ENCODE measurements at regions not wholly inside any gene's neighbourhood (a gene's known extent, or its start where the extent isn't known, plus 50 kb on each side); places are given as distances from the start of the nearest gene placed in this dataset.

DNA sequence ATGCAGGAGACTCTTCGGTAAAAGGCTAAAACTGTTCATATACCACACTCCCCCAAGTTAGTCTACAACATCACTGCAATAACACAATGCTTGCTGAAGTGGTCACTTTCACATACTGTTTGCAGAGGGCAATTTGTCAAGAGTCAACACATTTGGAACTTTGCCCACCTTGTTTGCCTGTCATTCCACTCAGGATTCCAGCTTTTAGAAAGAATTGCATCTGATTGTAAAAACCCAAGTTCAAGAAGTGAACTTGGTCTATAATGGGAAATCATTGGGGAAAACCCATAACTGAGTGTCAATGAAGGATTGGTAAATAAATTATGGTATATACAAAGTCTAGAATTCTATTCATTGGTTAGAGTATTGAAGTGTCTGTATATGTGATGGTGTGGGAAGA lies 120.5 kb downstream of the GADD45G start:
- DNase-seq, result no peak

DNA sequence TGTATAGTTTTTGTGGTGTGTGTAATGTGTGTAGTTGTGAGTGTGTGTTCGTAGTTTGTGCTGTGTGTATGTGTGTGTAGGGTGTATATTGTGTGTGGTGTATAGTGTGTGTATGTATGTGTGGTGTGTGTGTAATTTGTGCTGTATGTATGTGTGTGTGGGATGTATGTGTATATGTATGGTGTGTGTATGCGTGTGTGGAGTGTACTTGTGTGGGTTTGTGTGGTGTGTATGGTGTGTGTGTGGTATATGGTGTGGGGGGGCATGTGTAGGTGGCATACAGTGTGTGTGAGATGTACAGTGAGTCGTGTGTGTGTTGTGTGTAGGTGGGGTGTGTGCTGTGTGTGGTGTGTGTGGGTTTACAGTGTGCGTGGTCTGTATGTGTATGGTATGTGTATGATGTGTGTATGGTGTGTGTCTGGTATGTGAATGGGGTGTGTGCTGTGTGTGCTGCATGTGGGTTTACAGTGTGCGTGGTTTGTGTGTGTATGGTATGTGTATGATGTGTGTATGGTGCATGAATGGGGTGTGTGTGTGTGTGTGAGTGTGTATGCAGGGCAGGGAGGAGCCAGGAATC lies 125.2 kb downstream of the GADD45G start:
- no peak for DNase-seq

DNA sequence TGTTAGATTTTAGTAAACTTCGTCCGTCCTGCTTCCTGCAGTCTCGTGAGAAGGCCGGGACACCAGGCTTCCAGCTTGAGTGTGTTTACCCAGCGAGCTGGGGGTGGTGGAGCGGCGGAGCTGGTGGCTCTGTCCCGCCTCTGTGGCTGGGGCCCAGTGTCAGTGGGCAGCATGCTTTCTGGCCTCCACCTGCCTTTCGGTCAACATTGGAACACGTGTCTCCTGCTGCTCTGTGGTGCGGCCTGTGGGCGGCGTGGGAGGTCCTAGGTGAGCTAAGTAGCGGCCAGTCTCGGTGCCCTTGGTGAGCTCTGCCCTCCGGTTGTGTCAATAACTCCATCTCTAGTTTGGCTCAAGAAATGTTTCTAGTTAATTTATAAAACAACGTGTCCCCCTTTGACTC lies 125.9 kb downstream of the GADD45G start:
- DNase-seq, result no peak

DNA sequence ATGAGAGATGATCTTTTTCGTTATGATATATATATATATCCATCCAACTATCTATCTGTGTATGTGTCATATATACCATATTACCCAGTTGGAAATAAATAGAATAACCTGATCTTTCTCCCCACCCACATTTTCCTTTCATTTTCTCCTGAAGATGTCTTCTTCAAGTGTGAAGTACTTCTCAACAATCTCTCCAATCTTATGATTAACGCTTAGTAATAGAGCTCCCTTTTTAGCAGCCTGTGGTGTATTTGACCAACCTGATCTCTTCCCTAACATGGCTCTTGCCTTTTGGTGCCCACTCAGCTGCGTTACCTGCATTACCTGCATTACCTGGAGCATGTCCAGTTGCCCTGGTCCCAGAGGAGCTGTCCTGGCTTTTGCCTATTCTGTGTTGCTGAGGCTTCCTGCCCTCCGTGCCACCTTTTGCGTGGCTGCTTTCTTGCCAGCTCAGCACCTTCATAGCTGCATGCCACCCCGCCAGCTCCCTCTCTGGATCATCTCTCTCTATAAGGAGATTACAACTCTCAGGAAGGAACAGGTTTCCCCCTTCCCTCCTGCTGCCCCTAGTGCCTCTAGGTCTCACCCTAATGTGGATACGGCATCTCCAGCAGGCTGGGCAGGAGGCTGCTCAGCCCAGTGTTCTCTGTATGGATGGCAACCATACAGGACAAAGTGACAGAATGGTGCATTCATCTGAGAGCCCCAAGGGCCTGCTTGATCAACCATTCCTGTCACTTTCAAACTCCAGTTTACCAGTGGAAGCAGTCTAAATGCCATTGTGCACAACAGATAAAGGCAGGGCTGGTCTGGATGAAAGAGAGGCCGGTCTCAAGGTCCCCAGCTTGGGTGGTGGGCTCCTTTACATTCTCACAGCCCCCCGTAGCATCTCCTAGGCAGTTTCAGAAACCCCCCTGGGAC lies 126.7 kb downstream of the GADD45G start:
- no peak for DNase-seq

DNA sequence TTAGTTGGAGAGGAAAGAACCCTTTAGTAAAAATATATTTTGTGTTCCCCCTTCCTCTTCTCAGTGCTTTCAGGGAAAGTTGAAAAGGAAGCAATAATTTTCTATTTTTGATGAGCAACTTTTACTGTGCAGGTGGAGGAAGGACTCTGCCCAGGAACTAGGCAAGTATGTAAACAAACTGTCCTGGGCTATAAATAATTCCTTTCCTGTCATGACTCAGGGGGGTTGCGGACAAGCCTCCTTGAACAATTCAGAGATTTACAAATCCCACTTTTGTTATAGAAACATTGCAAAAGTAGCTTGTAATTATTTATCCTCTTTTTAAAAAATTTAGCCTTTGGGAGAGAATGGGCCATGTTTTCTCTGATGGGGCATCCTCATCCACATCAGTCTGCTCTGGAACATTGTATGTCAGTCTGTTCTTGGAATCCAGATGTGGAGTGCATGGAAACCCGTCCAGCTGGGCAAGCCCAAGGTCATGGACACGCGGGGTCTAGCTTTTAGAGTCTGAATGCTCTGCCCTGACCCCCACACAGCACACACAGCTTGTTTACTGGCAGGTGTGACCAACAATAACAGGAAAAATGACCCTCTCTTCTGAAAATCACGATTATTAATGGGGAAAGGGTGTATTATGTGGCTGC lies 127.6 kb downstream of the GADD45G start:
- no peak for DNase-seq

DNA sequence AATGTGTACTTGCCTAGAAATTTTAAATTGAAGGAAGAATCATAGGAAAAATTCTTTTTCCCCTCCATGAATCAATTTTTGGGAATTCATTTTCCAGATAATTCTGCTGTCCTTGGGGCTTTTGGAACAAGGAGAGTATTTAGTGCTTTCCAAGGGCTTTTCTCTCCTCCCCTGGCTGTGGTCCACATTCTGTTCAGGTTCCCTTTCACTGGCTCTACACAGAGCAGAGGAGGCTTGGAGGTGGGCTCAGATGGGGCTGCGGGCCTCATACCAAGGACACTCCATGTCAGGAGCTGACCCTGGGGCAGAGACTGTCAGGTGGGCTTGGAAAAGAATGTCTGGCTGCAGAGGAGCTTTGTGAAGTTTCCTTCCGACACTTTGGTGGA lies 128.1 kb downstream of the GADD45G start:
- DNase-seq, result no peak

DNA sequence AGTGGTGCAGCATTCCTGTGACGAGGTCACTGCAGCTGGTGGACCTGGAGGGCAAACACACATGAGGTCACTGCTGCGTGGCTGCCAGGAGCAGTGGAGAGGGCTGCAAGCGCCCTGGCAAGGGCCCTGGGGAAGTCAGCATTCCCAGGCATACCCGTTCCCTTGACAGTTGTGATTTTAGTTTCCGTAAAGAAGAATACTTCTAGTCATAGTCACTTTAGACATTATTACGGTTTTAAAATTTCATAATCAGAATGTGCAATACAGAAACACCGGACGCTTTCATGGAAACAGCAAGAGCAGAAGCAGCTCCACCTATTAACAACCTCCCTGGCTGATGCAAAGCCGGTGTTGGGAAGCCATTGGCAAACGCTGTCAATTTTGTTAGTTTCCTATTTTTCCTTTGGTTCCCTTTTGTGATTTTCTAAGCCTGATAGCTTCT lies 129.8 kb downstream of the GADD45G start:
- no peak for DNase-seq

DNA sequence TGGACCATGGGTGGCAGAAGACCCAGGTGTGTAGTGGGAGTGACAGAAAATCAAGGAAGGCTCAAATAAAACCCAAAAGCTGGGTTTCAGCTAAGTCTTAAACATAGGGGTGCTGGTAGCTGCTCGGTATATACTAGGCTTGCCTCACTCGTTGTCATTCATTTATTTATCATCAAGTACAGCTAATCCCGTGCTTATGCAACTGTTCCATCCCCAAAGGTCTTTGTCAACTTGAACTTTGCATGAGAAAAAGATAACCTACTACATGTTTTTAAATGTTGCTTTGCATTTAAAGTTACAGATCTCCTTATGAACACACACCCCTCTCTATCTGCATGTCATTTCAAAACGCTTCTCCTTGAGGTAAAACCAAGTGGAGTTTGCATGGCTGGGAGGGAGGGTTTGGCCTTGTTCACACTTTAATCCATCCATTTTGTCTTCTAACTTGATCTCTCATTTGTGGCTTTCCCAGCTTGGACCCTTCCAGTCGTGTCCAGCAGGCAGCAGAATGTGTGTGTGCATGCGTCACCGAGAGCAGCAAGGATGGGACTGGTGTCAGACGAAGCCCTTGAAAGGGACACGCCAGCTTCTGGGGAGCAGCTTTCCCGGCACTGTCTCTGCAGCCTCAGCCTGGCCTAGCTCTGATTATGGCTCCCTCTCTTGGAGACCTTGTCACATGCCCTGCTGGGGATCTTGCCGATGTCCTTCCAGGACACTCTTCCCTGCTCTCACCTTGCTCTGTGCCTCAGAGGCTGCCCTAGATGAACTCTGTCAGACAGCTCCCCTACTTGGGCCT lies 133.5 kb downstream of the GADD45G start:
- DNase-seq, result no peak

DNA sequence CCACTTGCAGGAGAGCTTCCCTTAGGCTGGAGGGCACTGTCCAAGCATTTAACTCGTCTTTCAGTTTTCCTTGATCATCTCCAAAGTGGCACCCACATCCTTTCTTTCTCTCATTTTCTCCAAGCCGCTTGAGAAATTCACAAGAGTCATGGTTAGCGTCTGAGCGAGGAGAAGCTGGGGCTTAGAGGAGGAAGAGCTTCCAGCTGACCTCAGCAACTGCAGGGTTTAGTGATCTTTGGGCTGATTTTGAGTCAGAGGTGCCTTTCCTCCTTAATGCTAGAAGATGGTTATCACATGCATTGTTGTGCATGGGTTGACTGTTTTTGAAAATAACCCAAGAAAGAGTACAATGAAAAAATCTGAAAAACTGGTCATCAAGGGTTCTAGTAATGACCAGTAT lies 134.7 kb downstream of the GADD45G start:
- peak; percentile 6 for DNase-seq

DNA sequence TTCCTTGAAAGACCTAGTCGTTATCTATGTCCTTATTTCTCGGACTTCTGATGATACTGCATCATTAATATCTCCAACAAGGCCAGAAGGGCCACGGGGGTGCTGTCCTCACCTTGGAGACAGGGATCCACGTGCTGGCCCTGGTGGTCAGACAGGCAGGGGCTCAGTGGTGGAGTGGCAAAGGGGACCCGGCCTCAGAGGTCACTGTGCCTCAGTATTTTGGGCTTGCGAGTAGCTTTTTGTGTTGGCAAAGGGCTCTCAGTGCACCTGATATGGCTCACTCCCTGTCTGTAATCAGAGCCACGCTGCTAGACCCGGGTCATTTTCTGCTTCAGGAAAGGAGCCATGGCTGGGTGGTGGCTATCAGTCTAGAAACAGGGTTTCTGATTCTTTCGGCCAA lies 135.1 kb downstream of the GADD45G start:
- no peak for DNase-seq

DNA sequence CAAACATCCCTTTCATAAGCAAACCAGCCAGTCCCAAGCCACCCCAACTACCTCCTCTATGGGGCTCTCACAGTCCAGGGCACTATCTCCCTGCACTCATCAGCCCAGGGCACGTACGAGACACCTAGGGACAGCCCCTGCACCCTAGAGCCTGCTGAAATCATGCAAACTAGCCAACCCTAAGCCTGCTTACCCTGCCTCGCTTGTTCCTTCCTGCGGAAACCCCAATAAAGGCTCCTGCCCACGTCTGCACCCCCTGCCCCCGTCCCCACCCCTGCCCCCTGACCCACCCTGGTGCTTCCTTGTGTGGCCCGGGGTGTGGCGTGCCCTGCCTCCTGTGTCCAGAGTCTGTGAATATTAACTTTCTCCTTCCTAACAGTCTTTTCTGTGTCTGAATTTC lies 135.9 kb downstream of the GADD45G start:
- DNase-seq, result peak; percentile 48

DNA sequence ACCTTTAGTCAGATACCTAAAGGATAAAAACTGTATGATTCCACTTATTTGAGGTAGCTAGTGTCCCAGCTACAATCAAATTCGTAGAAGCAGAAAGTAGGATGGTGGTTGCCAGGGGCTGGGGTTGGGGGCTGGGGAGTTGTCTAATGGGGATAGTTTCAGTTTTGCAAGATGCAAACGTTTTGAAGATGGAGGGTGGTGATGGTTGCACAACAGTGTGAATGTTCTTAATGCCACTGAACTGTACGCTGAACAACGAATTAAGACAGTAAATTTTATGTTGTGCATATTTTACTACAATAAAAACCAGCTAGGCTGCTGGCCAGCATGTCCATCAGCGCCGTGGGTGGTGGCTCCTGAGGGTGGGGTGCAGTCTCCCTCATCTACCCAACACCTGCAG lies 137.8 kb downstream of the GADD45G start:
- no peak for DNase-seq

DNA sequence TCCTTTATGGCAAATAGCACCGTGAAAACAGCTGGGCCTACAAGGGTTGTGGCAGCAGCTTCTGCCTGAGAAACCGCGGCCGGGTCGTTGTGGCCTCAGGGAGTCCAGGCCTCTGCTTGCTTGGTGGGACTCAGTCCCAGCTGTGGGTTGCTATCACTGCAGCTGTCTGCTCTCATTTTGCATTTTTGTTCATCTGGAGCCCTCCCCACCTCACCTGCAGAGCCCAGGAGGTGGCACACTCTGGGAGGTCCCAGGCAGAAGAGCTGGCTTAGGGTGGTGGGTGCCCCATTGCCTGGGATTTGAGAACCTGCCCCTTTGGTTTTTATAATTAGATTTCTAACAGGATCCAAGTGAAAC lies 138.4 kb downstream of the GADD45G start:
- DNase-seq, result no peak

DNA sequence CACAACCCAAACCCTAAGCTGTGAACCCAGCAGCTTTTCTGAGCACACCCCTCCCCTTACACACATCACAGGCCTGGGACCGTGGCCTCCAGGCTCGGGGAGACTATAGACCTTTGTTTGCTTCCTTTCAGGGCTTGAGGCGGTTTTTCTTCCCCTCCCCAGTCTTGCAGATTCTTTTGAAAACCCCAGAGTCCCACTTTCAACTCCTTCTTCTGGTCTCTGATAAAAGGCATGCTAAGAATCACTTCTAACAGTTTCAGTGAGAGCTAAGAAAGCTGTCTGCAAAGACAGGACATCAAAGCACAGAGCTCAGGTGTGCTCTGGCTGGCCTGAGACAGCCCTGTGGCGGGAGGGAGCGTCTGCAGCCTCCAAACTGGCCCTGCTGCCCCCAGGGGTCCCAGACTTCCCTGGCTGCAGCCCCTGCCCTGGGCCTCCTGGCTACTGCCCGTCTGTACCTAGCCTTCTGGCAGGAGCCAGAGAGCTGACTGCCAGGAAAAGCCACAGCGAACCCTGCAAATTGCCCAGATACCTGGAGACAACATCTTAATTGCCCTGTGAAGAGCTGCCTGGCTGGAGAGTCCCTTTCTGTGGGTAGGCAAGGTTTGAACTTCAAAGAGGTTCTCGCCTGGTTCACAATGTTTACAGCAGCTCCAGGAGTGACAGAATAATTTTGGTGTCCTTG lies 138.9 kb downstream of the GADD45G start:
- DNase-seq, result peak; percentile 68

DNA sequence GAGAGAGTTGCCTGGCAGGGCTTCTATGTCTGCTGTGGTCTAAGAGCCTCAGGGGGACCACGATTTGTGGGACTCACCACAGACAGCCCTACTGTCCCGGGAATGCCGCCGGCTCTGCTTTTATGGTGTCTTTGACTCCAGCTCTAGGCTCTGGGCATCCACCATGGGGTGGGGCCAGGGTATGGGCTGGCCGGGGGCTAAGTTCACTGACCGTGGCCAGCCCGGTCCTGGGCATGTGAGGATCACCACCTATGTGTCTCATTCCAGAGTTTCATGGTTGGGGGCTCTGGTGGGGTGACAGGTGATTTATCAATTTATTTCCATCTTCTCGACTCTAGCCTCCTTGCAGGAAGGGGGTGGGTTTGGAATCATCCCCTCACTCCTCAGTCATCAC lies 139.4 kb downstream of the GADD45G start:
- DNase-seq, result no peak

DNA sequence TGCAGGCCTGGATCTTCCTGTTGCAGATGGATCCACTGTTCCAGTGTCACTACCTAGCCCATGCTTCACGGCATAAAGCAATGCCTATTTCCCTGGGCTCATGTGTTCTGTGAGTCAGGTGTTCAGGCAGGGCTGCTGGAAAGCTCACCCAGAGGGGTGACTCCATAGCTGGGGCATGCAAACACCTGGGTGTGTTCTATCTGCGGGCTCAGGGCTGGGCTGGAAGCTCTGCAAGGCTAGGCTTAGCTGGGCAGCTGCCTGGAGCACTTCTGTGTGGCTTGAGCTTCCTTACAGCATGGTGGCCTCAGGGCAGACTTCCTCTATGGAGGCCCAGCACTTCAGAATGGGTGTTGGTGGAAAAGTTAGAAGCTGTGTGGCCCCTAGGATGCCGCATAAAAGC lies 139.9 kb downstream of the GADD45G start:
- DNase-seq, result no peak

DNA sequence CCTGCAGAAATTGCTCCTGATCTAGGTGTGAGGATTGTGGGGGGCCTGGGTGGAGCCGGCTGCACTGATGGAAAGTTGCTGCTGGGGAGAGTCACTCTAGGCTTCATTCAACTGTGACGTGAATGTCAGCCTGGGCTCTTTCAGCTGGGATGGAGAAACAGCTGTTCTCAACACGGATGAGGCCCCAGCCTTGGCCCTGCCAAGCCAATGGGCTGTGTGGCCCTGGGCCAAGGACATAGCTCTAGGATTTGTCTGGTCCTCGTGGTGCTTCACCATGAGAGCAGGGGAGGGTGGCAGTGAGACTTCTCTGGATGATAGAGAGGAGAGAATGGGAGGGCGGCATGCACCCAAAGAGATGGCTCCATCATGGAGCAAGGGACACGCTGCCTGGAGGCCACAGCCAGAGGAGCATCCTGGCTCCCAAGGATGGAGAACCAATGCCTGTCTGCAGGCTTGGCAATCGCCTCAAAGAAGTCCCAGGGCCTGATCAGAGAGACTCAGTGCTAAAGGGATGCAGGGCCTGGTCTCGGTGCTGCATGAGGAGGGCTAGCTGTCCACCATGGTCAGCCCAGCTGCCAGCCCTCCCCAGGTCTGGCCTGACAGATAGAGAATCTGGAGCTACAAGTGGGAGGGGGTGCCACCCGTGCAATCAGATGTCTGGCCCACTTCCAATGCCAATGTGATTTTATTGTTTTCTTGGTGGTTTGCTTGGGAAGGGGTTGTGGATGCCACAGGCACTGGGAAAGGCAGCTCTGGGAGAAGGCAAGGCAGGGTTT lies 141.0 kb downstream of the GADD45G start:
- DNase-seq, result no peak

DNA sequence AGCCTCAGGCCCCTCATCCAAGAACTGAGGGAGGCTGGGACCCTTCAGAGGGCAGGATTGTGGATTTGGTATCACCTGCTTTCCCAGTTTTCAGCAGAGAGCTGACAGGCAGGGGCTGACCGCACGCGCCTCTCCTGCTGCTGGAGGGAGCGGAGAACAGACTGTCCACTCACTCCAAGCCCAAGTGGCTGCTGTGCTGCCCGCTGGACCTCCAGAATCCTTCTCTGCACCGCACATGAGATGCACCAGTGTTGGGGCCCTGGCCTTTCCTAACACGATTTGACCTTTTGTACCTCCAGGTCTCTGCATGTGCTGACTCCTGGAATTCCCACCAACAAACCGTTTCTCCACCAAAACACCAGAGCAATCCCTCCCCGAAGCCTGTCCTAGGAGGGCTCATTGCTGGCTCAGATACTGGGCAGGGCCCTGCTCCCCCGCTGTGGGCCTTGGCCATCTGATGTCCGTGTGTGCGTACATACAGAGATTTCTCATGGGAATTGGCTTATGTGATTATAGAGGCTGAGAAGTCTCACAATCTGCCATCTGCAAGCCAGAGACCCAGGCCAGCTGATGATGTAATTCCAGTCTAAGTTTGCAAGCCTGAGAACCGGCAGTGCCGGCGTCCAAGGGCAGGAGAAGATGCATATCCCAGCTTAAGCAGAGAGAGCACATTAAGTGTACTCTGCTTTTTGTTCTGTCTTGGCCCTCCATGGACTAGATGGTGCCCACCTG lies 141.7 kb downstream of the GADD45G start:
- no peak for DNase-seq

DNA sequence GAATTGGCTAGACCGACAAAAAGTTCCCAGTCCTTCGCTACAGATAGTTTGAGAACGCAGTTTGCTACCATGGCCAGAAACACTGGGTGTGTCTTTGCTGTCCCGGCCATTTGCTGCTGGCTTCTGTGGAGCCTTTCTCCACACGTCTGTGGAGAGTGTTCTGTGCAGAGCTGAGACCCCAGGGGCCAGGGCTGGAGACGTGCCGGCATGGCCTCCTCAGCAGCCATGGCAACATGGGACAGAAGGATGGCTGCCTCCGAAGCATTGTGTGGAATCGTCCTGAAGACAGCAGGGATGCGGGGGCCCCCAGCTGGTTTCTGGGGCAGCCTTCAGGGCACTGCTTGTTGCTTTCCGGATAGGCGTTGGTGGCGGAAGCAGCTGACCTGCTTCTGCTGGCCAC lies 142.8 kb downstream of the GADD45G start:
- no peak for DNase-seq

DNA sequence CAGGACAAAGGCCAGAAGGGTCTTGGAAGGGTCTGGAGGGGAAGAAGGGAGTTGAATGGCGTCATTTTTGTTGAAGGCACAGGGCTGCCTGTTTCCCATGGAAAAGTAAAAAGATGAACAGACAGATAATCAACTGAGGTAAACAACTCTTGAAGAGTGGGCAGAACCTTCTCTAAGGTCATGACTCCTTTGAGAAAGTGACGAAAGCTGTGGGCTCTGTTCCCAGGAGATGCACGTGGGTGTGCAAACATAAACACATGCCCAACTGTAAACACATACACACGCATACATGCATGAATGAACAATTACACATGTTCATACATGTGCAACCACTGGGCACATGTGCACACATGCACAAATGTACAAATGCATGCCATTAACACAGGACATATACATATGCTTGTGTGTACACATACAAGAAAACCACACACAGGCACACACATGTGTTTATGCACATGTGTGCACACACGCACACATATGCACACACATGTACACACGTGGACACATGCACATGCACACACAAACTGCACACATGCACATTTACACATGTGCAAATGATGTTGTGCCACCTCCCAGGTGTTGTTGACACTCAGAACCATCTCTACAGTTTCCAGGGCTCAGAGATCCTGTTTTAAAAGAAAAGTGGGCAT lies 143.3 kb downstream of the GADD45G start:
- no peak for DNase-seq

All from CD4-positive, alpha-beta T cell treated with Interleukin-10 for 1 hour (primary cell).